RWPE2 (cell line): ENCODE measurements at regions not wholly inside any gene's neighbourhood (a gene's known extent, or its start where the extent isn't known, plus 50 kb on each side); places are given as distances from the start of the nearest gene placed in this dataset.

Source experiments
- ATAC-seq: fragments of 200-7000 bp; cut with Tn5 transposase; 3 replicates; pipeline ENCODE4 v1.9.1; 2021; ENCODE audit warnings: low read depth
- DNase-seq: peaks from one replicate; pipeline ENCODE4 v3.0.0-alpha.2; 2020; ENCODE audit warnings: low spot score
- H3K27ac ChIP-seq: fragments of 450-650 bp; 2 replicates; pipeline ENCODE4 v1.5.1; 2017; ENCODE audit warnings: mild to moderate bottlenecking; ENCODE audit not compliant: poor library complexity, severe bottlenecking
- H3K27me3 ChIP-seq: fragments of 250-450 bp; sonication (Bioruptor Pico); 2 replicates; pipeline ENCODE4 v1.5.1; 2021; ENCODE audit warnings: mild to moderate bottlenecking, moderate library complexity; ENCODE audit not compliant: insufficient read depth, poor library complexity, severe bottlenecking
- H3K36me3 ChIP-seq: fragments of 250-450 bp; sonication (Bioruptor Pico); 2 replicates; pipeline ENCODE4 v1.5.1; 2020; ENCODE audit warnings: low read depth, mild to moderate bottlenecking, moderate library complexity
- H3K4me1 ChIP-seq: fragments of 250-450 bp; sonication (Bioruptor Pico); 2 replicates; pipeline ENCODE4 v1.5.1; 2021; ENCODE audit warnings: mild to moderate bottlenecking, moderate library complexity; ENCODE audit not compliant: insufficient read depth, poor library complexity, severe bottlenecking
- H3K4me3 ChIP-seq: fragments of 250-450 bp; sonication (Bioruptor Pico); 2 replicates; pipeline ENCODE4 v1.5.1; 2021; ENCODE audit warnings: mild to moderate bottlenecking, moderate library complexity; ENCODE audit not compliant: severe bottlenecking
- H3K9me3 ChIP-seq: fragments of 250-450 bp; sonication (Bioruptor Pico); 2 replicates; pipeline ENCODE4 v1.5.1; 2021; ENCODE audit warnings: mild to moderate bottlenecking, moderate library complexity; ENCODE audit not compliant: severe bottlenecking
- CTCF ChIP-seq: fragments of 450-650 bp; IDR thresholded peaks from one replicate; pipeline ENCODE4 v1.5.1; 2017; ENCODE audit warnings: mild to moderate bottlenecking, moderate library complexity; ENCODE audit not compliant: poor library complexity, severe bottlenecking

- Histone ChIP-seq H3K36me3 (no peaks in the 10 kb centered on the region), H3K4me1 (no peaks in the 10 kb centered on the region), H3K9me3 (no peaks in the 10 kb centered on the region), H3K27ac (no peak overlapping the region), H3K27me3 (peaks cover 20% of the 10 kb centered on the region), H3K4me3 (no peak overlapping the region)
- ATAC-seq (no peak), DNase-seq (no peak)
- TF ChIP-seq CTCF: no peak
Observed at GRCh38 chr9:32294106-32294505, 90.3 kb upstream of the ACO1 start.

- TF ChIP-seq CTCF: no peak
- ATAC-seq: no peak
Observed at GRCh38 chr9:32300373-32300772, 84.1 kb upstream of the ACO1 start.

DNA sequence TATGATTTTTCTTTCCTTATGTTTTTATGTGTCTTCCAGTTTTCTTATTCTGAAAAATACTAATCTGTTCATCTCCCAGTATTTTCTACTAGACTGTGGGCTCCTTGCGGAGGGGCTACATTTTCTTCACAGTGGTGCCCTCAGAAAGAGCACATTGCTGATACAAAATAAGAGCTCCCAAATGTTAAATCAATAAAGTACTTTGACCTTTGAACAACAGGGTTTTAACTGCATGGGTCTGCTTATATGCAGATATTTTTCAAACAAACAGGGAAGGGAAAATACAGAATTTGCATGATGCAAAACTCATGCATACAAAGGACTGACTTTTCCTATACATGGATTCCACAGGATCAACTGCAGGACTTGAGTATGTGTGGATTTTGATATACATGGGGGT is 79.9 kb upstream of the ACO1 start:
- TF ChIP-seq CTCF: no peak
- Histone ChIP-seq H3K36me3 (no peaks in the 10 kb centered on the region), H3K27me3 (peaks cover 7% of the 10 kb centered on the region), H3K4me3 (no peak overlapping the region), H3K9me3 (no peaks in the 10 kb centered on the region), H3K4me1 (no peaks in the 10 kb centered on the region), H3K27ac (no peak overlapping the region)
- DNase-seq: no peak
- ATAC-seq: no peak

More at GRCh38 chr9:32300373-32300772, 84.1 kb upstream of the ACO1 start:
- no peak overlapping the region for H3K4me3 ChIP-seq
- no peak for DNase-seq
- no peak overlapping the region for H3K27ac ChIP-seq
- H3K4me1 ChIP-seq: no peaks in the 10 kb centered on the region
- H3K27me3 ChIP-seq: peaks cover 8% of the 10 kb centered on the region
- no peaks in the 10 kb centered on the region for H3K9me3 ChIP-seq
- H3K36me3 ChIP-seq: no peaks in the 10 kb centered on the region

- no peak for TF ChIP-seq CTCF
- H3K36me3 ChIP-seq: no peaks in the 10 kb centered on the region
- no peak for ATAC-seq
- DNase-seq: no peak
- H3K9me3 ChIP-seq: no peaks in the 10 kb centered on the region
- no peaks in the 10 kb centered on the region for H3K4me1 ChIP-seq
- no peak overlapping the region for H3K4me3 ChIP-seq
- no peak overlapping the region for H3K27ac ChIP-seq
- H3K27me3 ChIP-seq: peaks cover 7% of the 10 kb centered on the region
Observed at GRCh38 chr9:32306006-32306405, 78.4 kb upstream of the ACO1 start.

DNA sequence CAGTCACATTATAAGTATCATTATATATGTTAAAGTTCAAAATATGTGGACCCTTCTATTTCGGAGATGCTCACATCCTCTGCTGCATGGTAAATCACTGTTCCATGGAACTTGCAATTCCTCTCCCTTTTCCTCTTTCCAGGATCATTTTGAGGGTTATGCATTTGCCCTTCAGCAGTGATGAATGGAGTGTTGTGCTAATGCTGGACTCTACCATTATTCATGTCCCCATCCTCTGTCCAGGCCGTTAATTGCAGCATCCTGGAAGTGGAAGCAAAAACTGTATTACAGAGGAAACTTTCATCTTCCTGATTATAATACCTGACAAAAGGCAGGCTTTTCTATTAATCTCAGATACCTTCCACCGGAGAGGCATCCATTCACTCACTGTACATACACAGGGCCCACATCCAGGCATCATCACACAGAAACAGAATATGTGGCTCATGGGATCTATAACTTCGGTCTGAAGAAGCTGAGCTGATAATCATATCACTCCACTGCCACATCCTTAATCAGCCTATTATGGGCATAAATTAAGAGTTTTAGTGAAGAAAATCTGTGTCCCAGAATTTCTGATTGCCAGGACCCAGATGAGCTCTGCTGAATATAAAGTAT is 65.0 kb upstream of the ACO1 start:
- no peak for ATAC-seq
- TF ChIP-seq CTCF: no peak

More for the DNA sequence above, 65.0 kb upstream of the ACO1 start:
- Histone ChIP-seq H3K9me3 (no peaks in the 10 kb centered on the region), H3K4me3 (no peak overlapping the region), H3K27me3 (no peaks in the 10 kb centered on the region), H3K36me3 (no peaks in the 10 kb centered on the region), H3K4me1 (no peaks in the 10 kb centered on the region), H3K27ac (no peak overlapping the region)
- DNase-seq: no peak
